IPS-18a (cell line): ENCODE measurements at regions not wholly inside any gene's neighbourhood (a gene's known extent, or its start where the extent isn't known, plus 50 kb on each side); places are given as distances from the start of the nearest gene placed in this dataset.
"Not testable (repeated sequence)": the region's sequence is repeated elsewhere in the genome, so short reads cannot be mapped to it uniquely, and the experiment has no call there.

Experiments used
- H3K27ac ChIP-seq: one replicate; pipeline ENCODE4 v1.5.1; 2013; ENCODE audit warnings: low read length
- H3K27me3 ChIP-seq: one replicate; pipeline ENCODE4 v1.6.1; 2013; ENCODE audit warnings: mild to moderate bottlenecking, low read length; ENCODE audit not compliant: control insufficient read depth, insufficient read depth
- H3K36me3 ChIP-seq: one replicate; pipeline ENCODE4 v1.6.1; 2013; ENCODE audit warnings: low read depth, low read length; ENCODE audit not compliant: control insufficient read depth
- H3K4me1 ChIP-seq: one replicate; pipeline ENCODE4 v1.6.1; 2013; ENCODE audit warnings: low read depth, low read length; ENCODE audit not compliant: control insufficient read depth
- H3K4me3 ChIP-seq: one replicate; pipeline ENCODE4 v1.5.1; 2013; ENCODE audit warnings: low read length
- H3K9ac ChIP-seq: one replicate; pipeline ENCODE4 v1.6.1; 2013; ENCODE audit warnings: mild to moderate bottlenecking, low read length, moderate library complexity
- H3K9me3 ChIP-seq: one replicate; pipeline ENCODE4 v1.6.1; 2013; ENCODE audit warnings: low read depth, low read length; ENCODE audit not compliant: control insufficient read depth

GRCh38 chr15:77900331-77900963 lies 177.1 kb downstream of the TBC1D2B start:
- not testable (repeated sequence) for H3K4me1 ChIP-seq, H3K9me3 ChIP-seq, H3K27me3 ChIP-seq, H3K9ac ChIP-seq, H3K36me3 ChIP-seq, H3K27ac ChIP-seq, H3K4me3 ChIP-seq

- not testable (repeated sequence) for H3K36me3 ChIP-seq, H3K9ac ChIP-seq, H3K27ac ChIP-seq, H3K27me3 ChIP-seq, H3K4me3 ChIP-seq, H3K9me3 ChIP-seq, H3K4me1 ChIP-seq
These were observed 177.7 kb downstream of the TBC1D2B start for GRCh38 chr15:77899776-77900175.

- Histone ChIP-seq H3K4me3 (no peak overlapping the region), H3K27ac (no peak overlapping the region), H3K9me3 (no peaks in the 10 kb centered on the region), H3K4me1 (no peaks in the 10 kb centered on the region), H3K9ac (no peak overlapping the region), H3K36me3 (no peaks in the 10 kb centered on the region), H3K27me3 (no peaks in the 10 kb centered on the region)
These were observed 178.4 kb downstream of the TBC1D2B start for GRCh38 chr15:77898811-77899730.

- H3K4me3 ChIP-seq, result no peak overlapping the region
- no peaks in the 10 kb centered on the region for H3K4me1 ChIP-seq
- H3K27me3 ChIP-seq, result no peaks in the 10 kb centered on the region
- H3K9ac ChIP-seq, result no peak overlapping the region
- H3K9me3 ChIP-seq, result no peaks in the 10 kb centered on the region
- no peaks in the 10 kb centered on the region for H3K36me3 ChIP-seq
- no peak overlapping the region for H3K27ac ChIP-seq
These were observed 179.6 kb downstream of the TBC1D2B start for GRCh38 chr15:77897896-77898406.

GRCh38 chr15:77897113-77897895 lies 180.2 kb downstream of the TBC1D2B start:
- not testable (repeated sequence) for H3K9me3 ChIP-seq, H3K27ac ChIP-seq, H3K4me1 ChIP-seq, H3K4me3 ChIP-seq, H3K27me3 ChIP-seq, H3K9ac ChIP-seq, H3K36me3 ChIP-seq

GRCh38 chr15:77896147-77897112 lies 181.1 kb downstream of the TBC1D2B start:
- not testable (repeated sequence) for H3K4me1 ChIP-seq, H3K9me3 ChIP-seq, H3K27me3 ChIP-seq, H3K27ac ChIP-seq, H3K4me3 ChIP-seq, H3K9ac ChIP-seq, H3K36me3 ChIP-seq

- Histone ChIP-seq H3K4me3 (no peak overlapping the region), H3K9me3 (no peaks in the 10 kb centered on the region), H3K36me3 (no peaks in the 10 kb centered on the region), H3K27me3 (no peaks in the 10 kb centered on the region), H3K9ac (no peak overlapping the region), H3K4me1 (no peaks in the 10 kb centered on the region), H3K27ac (no peak overlapping the region)
These were observed 181.8 kb downstream of the TBC1D2B start for GRCh38 chr15:77895742-77896141.

GRCh38 chr15:77895145-77895544 lies 182.4 kb downstream of the TBC1D2B start:
- H3K4me1 ChIP-seq, H3K9me3 ChIP-seq, H3K27me3 ChIP-seq, H3K36me3 ChIP-seq, H3K27ac ChIP-seq, H3K4me3 ChIP-seq, H3K9ac ChIP-seq: not testable (repeated sequence)

- not testable (repeated sequence) for H3K9me3 ChIP-seq, H3K27ac ChIP-seq, H3K4me3 ChIP-seq, H3K27me3 ChIP-seq, H3K4me1 ChIP-seq, H3K36me3 ChIP-seq, H3K9ac ChIP-seq
These were observed 183.6 kb downstream of the TBC1D2B start for GRCh38 chr15:77893671-77894640.

- H3K4me3 ChIP-seq, H3K27me3 ChIP-seq, H3K36me3 ChIP-seq, H3K4me1 ChIP-seq, H3K9ac ChIP-seq, H3K27ac ChIP-seq, H3K9me3 ChIP-seq: not testable (repeated sequence)
These were observed 184.3 kb downstream of the TBC1D2B start for GRCh38 chr15:77893246-77893645.
